GM23338 (cell line): ENCODE measurements at regions not wholly inside any gene's neighbourhood (a gene's known extent, or its start where the extent isn't known, plus 50 kb on each side); places are given as distances from the start of the nearest gene placed in this dataset.

Source experiments
- ATAC-seq: fragments of 200-7000 bp; cut with Tn5 transposase; 3 replicates; pipeline ENCODE4 v1.9.1; 2020
- DNase-seq: peaks from one replicate; pipeline ENCODE4 v3.0.0-alpha.2; 2015; ENCODE audit warnings: low spot score
- H2AFZ ChIP-seq: fragments of 200-600 bp; sonication (generic); 2 replicates; pipeline ENCODE4 v1.8.0; 2016; ENCODE audit warnings: antibody characterized with exemption, mild to moderate bottlenecking, moderate library complexity
- H3F3A ChIP-seq: fragments of 200-600 bp; sonication (generic); replicated peaks from 2 replicates; pipeline ENCODE4 v1.8.0; 2017; ENCODE audit warnings: antibody characterized with exemption, mixed run types, low read depth
- H3K27ac ChIP-seq: fragments of 200-600 bp; sonication (generic); 2 replicates; pipeline ENCODE4 v1.6.1; 2016; ENCODE audit warnings: low read depth
- H3K27me3 ChIP-seq: fragments of 200-600 bp; sonication (generic); 2 replicates; pipeline ENCODE4 v1.8.0; 2016; ENCODE audit warnings: mild to moderate bottlenecking, mixed run types, moderate library complexity; ENCODE audit not compliant: insufficient read depth
- H3K36me3 ChIP-seq: fragments of 200-600 bp; sonication (generic); 2 replicates; pipeline ENCODE4 v1.8.0; 2016; ENCODE audit warnings: mild to moderate bottlenecking; ENCODE audit not compliant: insufficient read depth
- H3K4me1 ChIP-seq: fragments of 200-600 bp; sonication (generic); 2 replicates; pipeline ENCODE4 v1.8.0; 2016; ENCODE audit warnings: mild to moderate bottlenecking, moderate library complexity; ENCODE audit not compliant: insufficient read depth
- H3K4me2 ChIP-seq: fragments of 200-600 bp; sonication (generic); 2 replicates; pipeline ENCODE4 v1.7.1; 2017; ENCODE audit warnings: mixed run types
- H3K4me3 ChIP-seq: fragments of 200-600 bp; sonication (generic); 2 replicates; pipeline ENCODE4 v1.6.1; 2016; ENCODE audit warnings: mixed run types
- H3K79me2 ChIP-seq: fragments of 200-600 bp; sonication (generic); replicated peaks from 2 replicates; pipeline ENCODE4 v1.8.0; 2017; ENCODE audit warnings: mild to moderate bottlenecking; ENCODE audit not compliant: insufficient read depth
- H3K9me2 ChIP-seq: fragments of 200-600 bp; sonication (generic); 2 replicates; pipeline ENCODE4 v1.8.0; 2017; ENCODE audit not compliant: insufficient read depth
- H4K20me1 ChIP-seq: fragments of 200-600 bp; sonication (generic); replicated peaks from 2 replicates; pipeline ENCODE4 v1.8.0; 2017; ENCODE audit warnings: mild to moderate bottlenecking; ENCODE audit not compliant: insufficient read depth
- H3K27ac Mint-ChIP-seq: 2 replicates; pipeline ENCODE4 v1.8.0; 2020; ENCODE audit warnings: inconsistent platforms, mild to moderate bottlenecking, moderate library complexity, mixed read lengths
- H3K27me3 Mint-ChIP-seq: 3 replicates; pipeline ENCODE4 v1.8.0; 2022; ENCODE audit warnings: low read depth, mild to moderate bottlenecking, moderate library complexity, mixed read lengths, inconsistent platforms; ENCODE audit not compliant: insufficient read depth, poor library complexity
- H3K36me3 Mint-ChIP-seq: 3 replicates; pipeline ENCODE4 v1.8.0; 2021; ENCODE audit warnings: low read depth, mild to moderate bottlenecking, inconsistent platforms, moderate library complexity, mixed read lengths
- H3K4me1 Mint-ChIP-seq: 3 replicates; pipeline ENCODE4 v1.8.0; 2020; ENCODE audit warnings: mild to moderate bottlenecking, inconsistent platforms, mixed read lengths
- H3K4me3 Mint-ChIP-seq: 3 replicates; pipeline ENCODE4 v1.8.0; 2021; ENCODE audit warnings: moderate library complexity, mild to moderate bottlenecking, inconsistent platforms, mixed read lengths
- H3K9me3 Mint-ChIP-seq: 3 replicates; pipeline ENCODE4 v1.8.0; 2020; ENCODE audit warnings: moderate library complexity, mild to moderate bottlenecking, inconsistent platforms, mixed read lengths
- JUNB ChIP-seq: IDR thresholded peaks from one replicate; pipeline ENCODE4 v1.6.1; 2016; ENCODE audit warnings: antibody characterized with exemption; ENCODE audit not compliant: unreplicated experiment
- ZNF114 ChIP-seq: fragments of 250-450 bp; sonication (Bioruptor Pico); IDR thresholded peaks from 2 replicates; pipeline ENCODE4 v1.5.0; 2020; ENCODE audit warnings: mild to moderate bottlenecking, moderate library complexity
- ZNF331 ChIP-seq: fragments of 250-450 bp; sonication (Bioruptor Pico); IDR thresholded peaks from 2 replicates; pipeline ENCODE4 v1.5.0; 2020; ENCODE audit warnings: low read depth, mild to moderate bottlenecking, moderate library complexity
- TF ChIP-seq, protein P1 (sequence below), 2 experiments: fragments of 200-600 bp in 1 of 2; sonication (generic) in 1 of 2; conservative IDR thresholded peaks; 2 replicates each; pipeline versions ENCODE4 v1.5.1 to v1.6.1; 2016 to 2017; ENCODE audit warnings: antibody characterized with exemption in 2 of 2, low read depth in 2 of 2, mild to moderate bottlenecking in 2 of 2, moderate library complexity in 1 of 2
- TF ChIP-seq, protein P2 (sequence below): IDR thresholded peaks from one replicate; pipeline ENCODE4 v1.6.1; 2018; ENCODE audit warnings: antibody characterized with exemption; ENCODE audit not compliant: unreplicated experiment

DNA sequence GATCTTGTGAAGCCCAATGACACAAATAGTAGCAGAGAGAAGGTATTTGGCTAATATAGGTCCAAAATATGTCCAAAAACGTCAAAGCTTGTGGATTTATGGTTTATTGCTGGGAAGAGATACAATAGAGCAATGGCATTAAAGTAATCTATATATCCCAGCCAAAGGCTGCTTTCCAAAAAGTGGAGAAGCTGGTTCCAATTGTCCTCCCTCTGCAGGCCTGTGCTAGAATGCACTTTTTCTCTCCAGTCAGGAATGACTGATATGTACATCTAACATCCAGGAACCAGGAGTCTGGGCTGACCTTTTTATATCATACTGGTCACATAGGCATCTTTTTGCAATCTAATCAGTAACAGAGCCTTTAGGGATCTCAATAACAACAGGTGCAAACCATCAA lies 167.1 kb upstream of the FAM3C start:
- peak overlapping the region; percentile 64; the same call in 1 of the 2 replicates for H3K27ac ChIP-seq
- peaks cover 19% of the 10 kb centered on the region for H3K4me1 ChIP-seq
- peaks cover 2% of the 10 kb centered on the region for H3K27me3 Mint-ChIP-seq
- no peak overlapping the region for H3K4me3 ChIP-seq
- H2AFZ ChIP-seq: no peak overlapping the region
- H3F3A ChIP-seq: no peaks in the 10 kb centered on the region
- H3K79me2 ChIP-seq: no peaks in the 10 kb centered on the region
- TF ChIP-seq, protein P1, sequence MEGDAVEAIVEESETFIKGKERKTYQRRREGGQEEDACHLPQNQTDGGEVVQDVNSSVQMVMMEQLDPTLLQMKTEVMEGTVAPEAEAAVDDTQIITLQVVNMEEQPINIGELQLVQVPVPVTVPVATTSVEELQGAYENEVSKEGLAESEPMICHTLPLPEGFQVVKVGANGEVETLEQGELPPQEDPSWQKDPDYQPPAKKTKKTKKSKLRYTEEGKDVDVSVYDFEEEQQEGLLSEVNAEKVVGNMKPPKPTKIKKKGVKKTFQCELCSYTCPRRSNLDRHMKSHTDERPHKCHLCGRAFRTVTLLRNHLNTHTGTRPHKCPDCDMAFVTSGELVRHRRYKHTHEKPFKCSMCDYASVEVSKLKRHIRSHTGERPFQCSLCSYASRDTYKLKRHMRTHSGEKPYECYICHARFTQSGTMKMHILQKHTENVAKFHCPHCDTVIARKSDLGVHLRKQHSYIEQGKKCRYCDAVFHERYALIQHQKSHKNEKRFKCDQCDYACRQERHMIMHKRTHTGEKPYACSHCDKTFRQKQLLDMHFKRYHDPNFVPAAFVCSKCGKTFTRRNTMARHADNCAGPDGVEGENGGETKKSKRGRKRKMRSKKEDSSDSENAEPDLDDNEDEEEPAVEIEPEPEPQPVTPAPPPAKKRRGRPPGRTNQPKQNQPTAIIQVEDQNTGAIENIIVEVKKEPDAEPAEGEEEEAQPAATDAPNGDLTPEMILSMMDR (conservative IDR thresholded peaks at IDR 0.05; ENCODE audit: low read depth in 2 of 2): peak; percentile 22 to 40; a peak in 2 of 4 replicates
- TF ChIP-seq, protein P2, sequence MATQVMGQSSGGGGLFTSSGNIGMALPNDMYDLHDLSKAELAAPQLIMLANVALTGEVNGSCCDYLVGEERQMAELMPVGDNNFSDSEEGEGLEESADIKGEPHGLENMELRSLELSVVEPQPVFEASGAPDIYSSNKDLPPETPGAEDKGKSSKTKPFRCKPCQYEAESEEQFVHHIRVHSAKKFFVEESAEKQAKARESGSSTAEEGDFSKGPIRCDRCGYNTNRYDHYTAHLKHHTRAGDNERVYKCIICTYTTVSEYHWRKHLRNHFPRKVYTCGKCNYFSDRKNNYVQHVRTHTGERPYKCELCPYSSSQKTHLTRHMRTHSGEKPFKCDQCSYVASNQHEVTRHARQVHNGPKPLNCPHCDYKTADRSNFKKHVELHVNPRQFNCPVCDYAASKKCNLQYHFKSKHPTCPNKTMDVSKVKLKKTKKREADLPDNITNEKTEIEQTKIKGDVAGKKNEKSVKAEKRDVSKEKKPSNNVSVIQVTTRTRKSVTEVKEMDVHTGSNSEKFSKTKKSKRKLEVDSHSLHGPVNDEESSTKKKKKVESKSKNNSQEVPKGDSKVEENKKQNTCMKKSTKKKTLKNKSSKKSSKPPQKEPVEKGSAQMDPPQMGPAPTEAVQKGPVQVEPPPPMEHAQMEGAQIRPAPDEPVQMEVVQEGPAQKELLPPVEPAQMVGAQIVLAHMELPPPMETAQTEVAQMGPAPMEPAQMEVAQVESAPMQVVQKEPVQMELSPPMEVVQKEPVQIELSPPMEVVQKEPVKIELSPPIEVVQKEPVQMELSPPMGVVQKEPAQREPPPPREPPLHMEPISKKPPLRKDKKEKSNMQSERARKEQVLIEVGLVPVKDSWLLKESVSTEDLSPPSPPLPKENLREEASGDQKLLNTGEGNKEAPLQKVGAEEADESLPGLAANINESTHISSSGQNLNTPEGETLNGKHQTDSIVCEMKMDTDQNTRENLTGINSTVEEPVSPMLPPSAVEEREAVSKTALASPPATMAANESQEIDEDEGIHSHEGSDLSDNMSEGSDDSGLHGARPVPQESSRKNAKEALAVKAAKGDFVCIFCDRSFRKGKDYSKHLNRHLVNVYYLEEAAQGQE: no peak
- TF ChIP-seq JUNB: no peak
- no peaks in the 10 kb centered on the region; the same call in none of the 3 replicates for H3K9me3 Mint-ChIP-seq
- no peaks in the 10 kb centered on the region; the same call in 1 of the 3 replicates for H3K36me3 Mint-ChIP-seq
- H3K27ac Mint-ChIP-seq: no peak overlapping the region
- no peaks in the 10 kb centered on the region for H3K27me3 ChIP-seq
- H3K4me2 ChIP-seq: no peak overlapping the region
- peaks cover 23% of the 10 kb centered on the region for H3K4me1 Mint-ChIP-seq
- no peak overlapping the region for H3K4me3 Mint-ChIP-seq
- H4K20me1 ChIP-seq: no peaks in the 10 kb centered on the region
- DNase-seq (peak; percentile 53), ATAC-seq (peak; percentile 65)
- H3K36me3 ChIP-seq: no peaks in the 10 kb centered on the region
- no peaks in the 10 kb centered on the region for H3K9me2 ChIP-seq

GRCh38 chr7:121562259-121562658 lies 166.2 kb upstream of the FAM3C start:
- Histone ChIP-seq H3K4me3 (no peak overlapping the region), H4K20me1 (no peaks in the 10 kb centered on the region), H2AFZ (no peak overlapping the region), H3K79me2 (no peaks in the 10 kb centered on the region), H3K27ac (no peak overlapping the region), H3K4me1 (peaks cover 19% of the 10 kb centered on the region), H3F3A (no peaks in the 10 kb centered on the region), H3K9me2 (no peaks in the 10 kb centered on the region), H3K36me3 (no peaks in the 10 kb centered on the region), H3K4me2 (no peak overlapping the region), H3K27me3 (no peaks in the 10 kb centered on the region)
- ATAC-seq: no peak
- Mint-ChIP-seq H3K36me3 (no peaks in the 10 kb centered on the region; the same call in 1 of the 3 replicates), H3K4me1 (peaks cover 23% of the 10 kb centered on the region), H3K27me3 (peaks cover 2% of the 10 kb centered on the region), H3K27ac (no peak overlapping the region), H3K4me3 (no peak overlapping the region), H3K9me3 (no peaks in the 10 kb centered on the region; the same call in 1 of the 3 replicates)
- DNase-seq: peak; percentile 25
- TF ChIP-seq ZNF114 (no peak), ZNF331 (CRISPR knock-in tag) (no peak)
